HEK293 (cell line): ENCODE measurements at regions not wholly inside any gene's neighbourhood (a gene's known extent, or its start where the extent isn't known, plus 50 kb on each side); places are given as distances from the start of the nearest gene placed in this dataset.

Source experiments
- CTCF ChIA-PET: fragments of 350-600 bp; formaldehyde crosslinking; extraction: SDS; loops from one replicate; lab custom pipeline; 2021; ENCODE audit warnings: antibody characterized with exemption; lab: Yijun Ruan, JAX
- POLR2A ChIA-PET: fragments of 300-600 bp; formaldehyde crosslinking; extraction: SDS; loops from one replicate; lab custom pipeline; 2020; ENCODE audit warnings: antibody characterized with exemption, inconsistent platforms; lab: Yijun Ruan, JAX
- H3K27ac ChIP-seq: fragments of 200-500 bp; sonication (Bioruptor generic); 2 replicates; pipeline ENCODE4 v1.5.1; 2014; ENCODE audit warnings: low read depth, low read length, control low read depth, inconsistent platforms; ENCODE audit errors: extremely low read depth
- H3K36me3 ChIP-seq, 2 experiments: fragments of 200-500 bp in 1 of 2; sonication (Bioruptor generic) in 1 of 2; 1 replicate in 1 of 2; 2 replicates in 1 of 2; pipeline ENCODE4 v1.5.1; 2014 to 2017; ENCODE audit warnings: inconsistent platforms in 2 of 2, low read length in 2 of 2; ENCODE audit not compliant: control insufficient read depth in 2 of 2, insufficient read depth in 1 of 2
- H3K4me1 ChIP-seq: fragments of 200-500 bp; sonication (Bioruptor generic); 2 replicates; pipeline ENCODE4 v1.5.1; 2014; ENCODE audit warnings: mild to moderate bottlenecking, low read length, inconsistent platforms; ENCODE audit not compliant: control insufficient read depth, insufficient read depth
- H3K4me3 ChIP-seq: 2 replicates; pipeline ENCODE4 v1.5.1; 2011; ENCODE audit warnings: low read depth, mild to moderate bottlenecking, control low read depth, low read length, moderate library complexity
- H3K9me3 ChIP-seq: fragments of 200-500 bp; sonication (Bioruptor generic); 2 replicates; pipeline ENCODE4 v1.5.1; 2014; ENCODE audit warnings: low read depth, low read length, inconsistent platforms; ENCODE audit not compliant: control insufficient read depth, insufficient read depth
- MYNN ChIP-seq: fragments of 450-650 bp; formaldehyde crosslinking; IDR thresholded peaks from 2 replicates; pipeline ENCODE4 v1.5.1; 2016; ENCODE audit warnings: missing biosample characterization, missing genetic modification characterization, borderline replicate concordance
- PRDM2 ChIP-seq: fragments of 450-650 bp; formaldehyde crosslinking; IDR thresholded peaks from 2 replicates; pipeline ENCODE4 v1.5.1; 2016; ENCODE audit warnings: missing biosample characterization, missing genetic modification characterization, borderline replicate concordance
- RBAK ChIP-seq: fragments of 450-650 bp; formaldehyde crosslinking; IDR thresholded peaks from 2 replicates; pipeline ENCODE4 v1.5.1; 2016; ENCODE audit warnings: missing biosample characterization, missing genetic modification characterization
- SALL2 ChIP-seq: fragments of 450-650 bp; formaldehyde crosslinking; IDR thresholded peaks from 2 replicates; pipeline ENCODE4 v1.5.0; 2017; ENCODE audit warnings: missing biosample characterization, mild to moderate bottlenecking, missing genetic modification characterization, borderline replicate concordance
- SP7 ChIP-seq: fragments of 450-650 bp; formaldehyde crosslinking; IDR thresholded peaks from 2 replicates; pipeline ENCODE4 v1.5.1; 2016; ENCODE audit warnings: missing biosample characterization, missing genetic modification characterization
- TRIM28 ChIP-seq: IDR thresholded peaks from 2 replicates; pipeline ENCODE4 v1.6.1; 2011; ENCODE audit warnings: low read length, control low read depth, borderline replicate concordance
- ZBTB11 ChIP-seq: fragments of 450-650 bp; formaldehyde crosslinking; conservative IDR thresholded peaks from 2 replicates; pipeline ENCODE4 v1.5.1; 2016; ENCODE audit warnings: low read depth, missing biosample characterization, missing genetic modification characterization
- ZBTB26 ChIP-seq: fragments of 450-650 bp; formaldehyde crosslinking; optimal IDR thresholded peaks from 2 replicates; pipeline ENCODE3; 2016; ENCODE audit warnings: missing biosample characterization, mild to moderate bottlenecking, missing genetic modification characterization
- ZFP69B ChIP-seq: fragments of 450-650 bp; formaldehyde crosslinking; IDR thresholded peaks from 2 replicates; pipeline ENCODE4 v1.5.1; 2016; ENCODE audit warnings: missing biosample characterization, missing genetic modification characterization
- ZNF112 ChIP-seq: fragments of 450-650 bp; formaldehyde crosslinking; IDR thresholded peaks from 2 replicates; pipeline ENCODE4 v1.5.0; 2017; ENCODE audit warnings: missing biosample characterization, missing genetic modification characterization
- ZNF169 ChIP-seq: fragments of 450-650 bp; formaldehyde crosslinking; IDR thresholded peaks from 2 replicates; pipeline ENCODE4 v1.5.1; 2016; ENCODE audit warnings: missing biosample characterization, missing genetic modification characterization
- ZNF202 ChIP-seq: fragments of 450-650 bp; formaldehyde crosslinking; IDR thresholded peaks from 2 replicates; pipeline ENCODE4 v1.5.1; 2016; ENCODE audit warnings: missing biosample characterization, missing genetic modification characterization, borderline replicate concordance
- ZNF335 ChIP-seq: fragments of 450-650 bp; formaldehyde crosslinking; conservative IDR thresholded peaks from 2 replicates; pipeline ENCODE4 v1.5.1; 2016; ENCODE audit warnings: missing biosample characterization, missing genetic modification characterization
- ZNF521 ChIP-seq: fragments of 450-650 bp; formaldehyde crosslinking; IDR thresholded peaks from 2 replicates; pipeline ENCODE4 v1.5.1; 2017; ENCODE audit warnings: missing biosample characterization, mild to moderate bottlenecking, missing genetic modification characterization
- ZNF530 ChIP-seq: fragments of 450-650 bp; formaldehyde crosslinking; IDR thresholded peaks from 2 replicates; pipeline ENCODE4 v1.5.1; 2016; ENCODE audit warnings: low read depth, missing biosample characterization, missing genetic modification characterization
- ZNF558 ChIP-seq: fragments of 450-650 bp; formaldehyde crosslinking; IDR thresholded peaks from 2 replicates; pipeline ENCODE4 v1.5.1; 2016; ENCODE audit warnings: missing biosample characterization, missing genetic modification characterization
- ZNF623 ChIP-seq: fragments of 450-650 bp; formaldehyde crosslinking; IDR thresholded peaks from 2 replicates; pipeline ENCODE4 v1.5.1; 2016; ENCODE audit warnings: missing biosample characterization, missing genetic modification characterization
- ZNF626 ChIP-seq: fragments of 450-650 bp; sonication (Bioruptor Pico); formaldehyde crosslinking; IDR thresholded peaks from 2 replicates; pipeline ENCODE4 v1.5.1; 2018; ENCODE audit warnings: missing biosample characterization, missing genetic modification characterization, inconsistent platforms
- ZNF639 ChIP-seq: fragments of 450-650 bp; formaldehyde crosslinking; IDR thresholded peaks from 2 replicates; pipeline ENCODE4 v1.5.1; 2016; ENCODE audit warnings: missing biosample characterization, missing genetic modification characterization
- ZNF776 ChIP-seq: fragments of 450-650 bp; formaldehyde crosslinking; IDR thresholded peaks from 2 replicates; pipeline ENCODE4 v1.5.0; 2017; ENCODE audit warnings: missing biosample characterization, missing genetic modification characterization, borderline replicate concordance
- ZNF830 ChIP-seq: fragments of 450-650 bp; IDR thresholded peaks from 2 replicates; pipeline ENCODE4 v1.5.0; 2018; ENCODE audit warnings: missing biosample characterization, missing genetic modification characterization, low read depth, mild to moderate bottlenecking, moderate library complexity
- ZXDB ChIP-seq: fragments of 450-650 bp; formaldehyde crosslinking; IDR thresholded peaks from 2 replicates; pipeline ENCODE4 v1.5.1; 2016; ENCODE audit warnings: missing biosample characterization, missing genetic modification characterization

DNA sequence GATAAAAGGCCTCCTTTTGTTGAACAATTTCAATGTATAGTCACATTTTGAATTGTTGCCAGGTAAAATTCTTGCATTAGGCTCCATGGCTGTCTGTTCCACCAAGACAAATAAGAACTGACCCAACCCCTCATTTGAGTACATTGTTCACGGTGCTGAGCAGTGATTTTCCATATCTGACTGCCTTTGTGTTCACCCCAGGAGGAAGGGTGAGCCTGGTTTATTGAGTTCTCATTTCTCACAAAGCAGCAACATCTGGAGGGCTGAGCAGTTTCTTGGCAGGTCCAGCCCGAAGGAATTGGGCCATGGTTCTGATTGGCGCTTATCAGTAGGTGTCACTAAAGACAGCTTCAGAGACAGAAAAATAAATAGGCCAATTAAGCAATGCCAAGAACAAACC is 149.1 kb downstream of the BMP4 start:
- no peaks in the 10 kb centered on the region for H3K36me3 ChIP-seq
- no peaks in the 10 kb centered on the region for H3K9me3 ChIP-seq
- ChIA-PET CTCF (interaction anchor here (1.0 kb wide), 1 partner anchor 14 kb away, joined by 3 read pairs; no protein-coding TSS in a partner anchor), POLR2A (interaction anchor here (1.3 kb wide), 1 partner anchor 146 kb away, joined by 3 read pairs; no protein-coding TSS in a partner anchor)
- H3K4me1 ChIP-seq, result no peaks in the 10 kb centered on the region; the same call in 1 of the 2 replicates
- H3K27ac ChIP-seq, result no peak overlapping the region
- TF ChIP-seq ZNF169 (tag by site-specific recombination) (no peak), ZNF335 (tag by site-specific recombination) (no peak), MYNN (tag by site-specific recombination) (no peak), ZXDB (tag by site-specific recombination) (no peak), ZBTB26 (tag by site-specific recombination) (no peak), ZNF830 (no peak), ZNF521 (tag by site-specific recombination) (no peak), ZNF776 (tag by site-specific recombination) (no peak), SALL2 (tag by site-specific recombination) (no peak), ZNF639 (tag by site-specific recombination) (no peak), ZNF202 (tag by site-specific recombination) (no peak), ZNF530 (tag by site-specific recombination) (no peak), ZNF558 (no peak)
- H3K4me3 ChIP-seq, result no peak overlapping the region

- Histone ChIP-seq H3K9me3 (no peaks in the 10 kb centered on the region), H3K4me1 (no peaks in the 10 kb centered on the region; the same call in 1 of the 2 replicates), H3K27ac (no peak overlapping the region), H3K36me3 (no peaks in the 10 kb centered on the region), H3K4me3 (no peak overlapping the region)
- CTCF ChIA-PET, result interaction anchor here (0.7 to 1.0 kb wide), 2 partner anchors 14 to 752 kb away, joined by 3 read pairs; no protein-coding TSS in a partner anchor
- no peak for TF ChIP-seq ZFP69B (tag by site-specific recombination)
- TF ChIP-seq ZNF112 (tag by site-specific recombination), result no peak
- TF ChIP-seq ZNF626 (tag by site-specific recombination), result no peak
- TF ChIP-seq ZNF202 (tag by site-specific recombination), result no peak
- no peak for TF ChIP-seq ZNF623
- TF ChIP-seq SP7, result no peak
- TF ChIP-seq RBAK (tag by site-specific recombination), result no peak
- no peak for TF ChIP-seq PRDM2 (tag by site-specific recombination)
- TF ChIP-seq TRIM28, result no peak
- no peak for TF ChIP-seq ZBTB11 (tag by site-specific recombination)
- POLR2A ChIA-PET, result interaction anchor here (1.3 kb wide), 1 partner anchor 146 kb away, joined by 3 read pairs; no protein-coding TSS in a partner anchor
These were observed 149.5 kb downstream of the BMP4 start for GRCh38 chr14:53807108-53807507.
